ENCODE measurements at regions not wholly inside any gene's neighbourhood (a gene's known extent, or its start where the extent isn't known, plus 50 kb on each side); places are given as distances from the start of the nearest gene placed in this dataset.

DNA sequence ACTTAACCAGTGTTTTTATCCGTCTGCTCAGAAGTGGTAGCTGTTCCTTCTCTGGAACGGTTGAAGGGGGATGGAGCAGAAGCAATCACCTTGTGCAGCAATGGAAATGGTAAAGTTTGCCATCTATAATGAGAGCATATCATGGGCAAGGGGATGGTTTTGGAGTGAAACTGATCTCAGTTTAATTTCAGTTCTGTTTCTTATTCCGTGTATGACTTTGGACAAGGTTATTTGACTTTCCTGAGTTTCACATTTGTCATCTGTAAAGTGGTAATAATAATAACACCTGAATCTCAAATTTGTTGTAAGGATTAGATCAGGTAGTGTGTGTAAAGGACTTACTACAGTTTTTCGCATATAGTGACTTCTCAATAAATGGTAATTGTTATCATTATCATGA is 106.1 kb downstream of the PCSK1 start:
- no peak overlapping the region for H3K27ac Mint-ChIP-seq
- DNase-seq (ENCODE audit: low spot score) = no peak
- CTCF ChIA-PET = no interaction called here
- H3K36me3 Mint-ChIP-seq = no peaks in the 10 kb centered on the region
- H3K9me3 Mint-ChIP-seq = peaks cover 6% of the 10 kb centered on the region
- H3K4me1 Mint-ChIP-seq = no peaks in the 10 kb centered on the region
- no peak overlapping the region for H3K4me3 Mint-ChIP-seq
- no peak for ATAC-seq
- no peaks in the 10 kb centered on the region for H3K27me3 Mint-ChIP-seq (ENCODE audit: low read depth)
- POLR2A ChIA-PET = no interaction called here
- no peak for TF ChIP-seq ZNF219 (CRISPR knock-in tag; IDR thresholded peaks at IDR 0.05; ENCODE audit: borderline replicate concordance)
- TF ChIP-seq, protein P1, sequence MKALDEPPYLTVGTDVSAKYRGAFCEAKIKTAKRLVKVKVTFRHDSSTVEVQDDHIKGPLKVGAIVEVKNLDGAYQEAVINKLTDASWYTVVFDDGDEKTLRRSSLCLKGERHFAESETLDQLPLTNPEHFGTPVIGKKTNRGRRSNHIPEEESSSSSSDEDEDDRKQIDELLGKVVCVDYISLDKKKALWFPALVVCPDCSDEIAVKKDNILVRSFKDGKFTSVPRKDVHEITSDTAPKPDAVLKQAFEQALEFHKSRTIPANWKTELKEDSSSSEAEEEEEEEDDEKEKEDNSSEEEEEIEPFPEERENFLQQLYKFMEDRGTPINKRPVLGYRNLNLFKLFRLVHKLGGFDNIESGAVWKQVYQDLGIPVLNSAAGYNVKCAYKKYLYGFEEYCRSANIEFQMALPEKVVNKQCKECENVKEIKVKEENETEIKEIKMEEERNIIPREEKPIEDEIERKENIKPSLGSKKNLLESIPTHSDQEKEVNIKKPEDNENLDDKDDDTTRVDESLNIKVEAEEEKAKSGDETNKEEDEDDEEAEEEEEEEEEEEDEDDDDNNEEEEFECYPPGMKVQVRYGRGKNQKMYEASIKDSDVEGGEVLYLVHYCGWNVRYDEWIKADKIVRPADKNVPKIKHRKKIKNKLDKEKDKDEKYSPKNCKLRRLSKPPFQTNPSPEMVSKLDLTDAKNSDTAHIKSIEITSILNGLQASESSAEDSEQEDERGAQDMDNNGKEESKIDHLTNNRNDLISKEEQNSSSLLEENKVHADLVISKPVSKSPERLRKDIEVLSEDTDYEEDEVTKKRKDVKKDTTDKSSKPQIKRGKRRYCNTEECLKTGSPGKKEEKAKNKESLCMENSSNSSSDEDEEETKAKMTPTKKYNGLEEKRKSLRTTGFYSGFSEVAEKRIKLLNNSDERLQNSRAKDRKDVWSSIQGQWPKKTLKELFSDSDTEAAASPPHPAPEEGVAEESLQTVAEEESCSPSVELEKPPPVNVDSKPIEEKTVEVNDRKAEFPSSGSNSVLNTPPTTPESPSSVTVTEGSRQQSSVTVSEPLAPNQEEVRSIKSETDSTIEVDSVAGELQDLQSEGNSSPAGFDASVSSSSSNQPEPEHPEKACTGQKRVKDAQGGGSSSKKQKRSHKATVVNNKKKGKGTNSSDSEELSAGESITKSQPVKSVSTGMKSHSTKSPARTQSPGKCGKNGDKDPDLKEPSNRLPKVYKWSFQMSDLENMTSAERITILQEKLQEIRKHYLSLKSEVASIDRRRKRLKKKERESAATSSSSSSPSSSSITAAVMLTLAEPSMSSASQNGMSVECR (CRISPR knock-in tag; IDR thresholded peaks at IDR 0.05; ENCODE audit: borderline replicate concordance) = no peak
- TF ChIP-seq HMGA2 (CRISPR knock-in tag; IDR thresholded peaks at IDR 0.05) = no peak
- TF ChIP-seq, protein P2, sequence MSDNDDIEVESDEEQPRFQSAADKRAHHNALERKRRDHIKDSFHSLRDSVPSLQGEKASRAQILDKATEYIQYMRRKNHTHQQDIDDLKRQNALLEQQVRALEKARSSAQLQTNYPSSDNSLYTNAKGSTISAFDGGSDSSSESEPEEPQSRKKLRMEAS (CRISPR knock-in tag; IDR thresholded peaks at IDR 0.05) = no peak
- TF ChIP-seq ZNF138 (CRISPR knock-in tag; conservative IDR thresholded peaks at IDR 0.05) = no peak
- TF ChIP-seq, protein P3, sequence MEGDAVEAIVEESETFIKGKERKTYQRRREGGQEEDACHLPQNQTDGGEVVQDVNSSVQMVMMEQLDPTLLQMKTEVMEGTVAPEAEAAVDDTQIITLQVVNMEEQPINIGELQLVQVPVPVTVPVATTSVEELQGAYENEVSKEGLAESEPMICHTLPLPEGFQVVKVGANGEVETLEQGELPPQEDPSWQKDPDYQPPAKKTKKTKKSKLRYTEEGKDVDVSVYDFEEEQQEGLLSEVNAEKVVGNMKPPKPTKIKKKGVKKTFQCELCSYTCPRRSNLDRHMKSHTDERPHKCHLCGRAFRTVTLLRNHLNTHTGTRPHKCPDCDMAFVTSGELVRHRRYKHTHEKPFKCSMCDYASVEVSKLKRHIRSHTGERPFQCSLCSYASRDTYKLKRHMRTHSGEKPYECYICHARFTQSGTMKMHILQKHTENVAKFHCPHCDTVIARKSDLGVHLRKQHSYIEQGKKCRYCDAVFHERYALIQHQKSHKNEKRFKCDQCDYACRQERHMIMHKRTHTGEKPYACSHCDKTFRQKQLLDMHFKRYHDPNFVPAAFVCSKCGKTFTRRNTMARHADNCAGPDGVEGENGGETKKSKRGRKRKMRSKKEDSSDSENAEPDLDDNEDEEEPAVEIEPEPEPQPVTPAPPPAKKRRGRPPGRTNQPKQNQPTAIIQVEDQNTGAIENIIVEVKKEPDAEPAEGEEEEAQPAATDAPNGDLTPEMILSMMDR (IDR thresholded peaks at IDR 0.05) = no peak
- no peak for TF ChIP-seq NFE2L1 (CRISPR knock-in tag; IDR thresholded peaks at IDR 0.05)
- TF ChIP-seq, protein P4, sequence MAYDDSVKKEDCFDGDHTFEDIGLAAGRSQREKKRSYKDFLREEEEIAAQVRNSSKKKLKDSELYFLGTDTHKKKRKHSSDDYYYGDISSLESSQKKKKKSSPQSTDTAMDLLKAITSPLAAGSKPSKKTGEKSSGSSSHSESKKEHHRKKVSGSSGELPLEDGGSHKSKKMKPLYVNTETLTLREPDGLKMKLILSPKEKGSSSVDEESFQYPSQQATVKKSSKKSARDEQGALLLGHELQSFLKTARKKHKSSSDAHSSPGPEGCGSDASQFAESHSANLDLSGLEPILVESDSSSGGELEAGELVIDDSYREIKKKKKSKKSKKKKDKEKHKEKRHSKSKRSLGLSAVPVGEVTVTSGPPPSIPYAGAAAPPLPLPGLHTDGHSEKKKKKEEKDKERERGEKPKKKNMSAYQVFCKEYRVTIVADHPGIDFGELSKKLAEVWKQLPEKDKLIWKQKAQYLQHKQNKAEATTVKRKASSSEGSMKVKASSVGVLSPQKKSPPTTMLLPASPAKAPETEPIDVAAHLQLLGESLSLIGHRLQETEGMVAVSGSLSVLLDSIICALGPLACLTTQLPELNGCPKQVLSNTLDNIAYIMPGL (CRISPR knock-in tag; IDR thresholded peaks at IDR 0.05) = no peak
- TF ChIP-seq NR1H2 (CRISPR knock-in tag; IDR thresholded peaks at IDR 0.05) = no peak
- TF ChIP-seq, protein P5, sequence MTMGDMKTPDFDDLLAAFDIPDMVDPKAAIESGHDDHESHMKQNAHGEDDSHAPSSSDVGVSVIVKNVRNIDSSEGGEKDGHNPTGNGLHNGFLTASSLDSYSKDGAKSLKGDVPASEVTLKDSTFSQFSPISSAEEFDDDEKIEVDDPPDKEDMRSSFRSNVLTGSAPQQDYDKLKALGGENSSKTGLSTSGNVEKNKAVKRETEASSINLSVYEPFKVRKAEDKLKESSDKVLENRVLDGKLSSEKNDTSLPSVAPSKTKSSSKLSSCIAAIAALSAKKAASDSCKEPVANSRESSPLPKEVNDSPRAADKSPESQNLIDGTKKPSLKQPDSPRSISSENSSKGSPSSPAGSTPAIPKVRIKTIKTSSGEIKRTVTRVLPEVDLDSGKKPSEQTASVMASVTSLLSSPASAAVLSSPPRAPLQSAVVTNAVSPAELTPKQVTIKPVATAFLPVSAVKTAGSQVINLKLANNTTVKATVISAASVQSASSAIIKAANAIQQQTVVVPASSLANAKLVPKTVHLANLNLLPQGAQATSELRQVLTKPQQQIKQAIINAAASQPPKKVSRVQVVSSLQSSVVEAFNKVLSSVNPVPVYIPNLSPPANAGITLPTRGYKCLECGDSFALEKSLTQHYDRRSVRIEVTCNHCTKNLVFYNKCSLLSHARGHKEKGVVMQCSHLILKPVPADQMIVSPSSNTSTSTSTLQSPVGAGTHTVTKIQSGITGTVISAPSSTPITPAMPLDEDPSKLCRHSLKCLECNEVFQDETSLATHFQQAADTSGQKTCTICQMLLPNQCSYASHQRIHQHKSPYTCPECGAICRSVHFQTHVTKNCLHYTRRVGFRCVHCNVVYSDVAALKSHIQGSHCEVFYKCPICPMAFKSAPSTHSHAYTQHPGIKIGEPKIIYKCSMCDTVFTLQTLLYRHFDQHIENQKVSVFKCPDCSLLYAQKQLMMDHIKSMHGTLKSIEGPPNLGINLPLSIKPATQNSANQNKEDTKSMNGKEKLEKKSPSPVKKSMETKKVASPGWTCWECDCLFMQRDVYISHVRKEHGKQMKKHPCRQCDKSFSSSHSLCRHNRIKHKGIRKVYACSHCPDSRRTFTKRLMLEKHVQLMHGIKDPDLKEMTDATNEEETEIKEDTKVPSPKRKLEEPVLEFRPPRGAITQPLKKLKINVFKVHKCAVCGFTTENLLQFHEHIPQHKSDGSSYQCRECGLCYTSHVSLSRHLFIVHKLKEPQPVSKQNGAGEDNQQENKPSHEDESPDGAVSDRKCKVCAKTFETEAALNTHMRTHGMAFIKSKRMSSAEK (CRISPR knock-in tag; IDR thresholded peaks at IDR 0.05; ENCODE audit: borderline replicate concordance) = no peak

DNA sequence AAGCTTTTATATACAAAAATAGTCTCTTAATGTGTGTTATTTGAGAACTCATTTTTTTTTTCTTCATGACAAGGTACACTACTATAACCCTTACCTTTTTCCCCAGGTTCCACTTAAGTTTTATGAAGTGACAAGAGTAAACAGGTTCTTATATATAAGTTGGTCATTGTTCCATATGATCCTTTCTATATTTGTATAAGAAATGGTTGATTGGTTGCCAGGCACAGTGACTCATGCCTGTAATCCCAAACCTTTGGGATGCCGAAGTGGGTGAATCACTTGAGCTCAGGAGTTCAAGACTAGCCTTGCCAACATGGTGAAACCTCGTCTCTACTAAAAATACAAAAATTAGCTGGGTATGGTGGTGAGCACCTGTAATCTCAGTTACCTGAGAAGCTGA is 108.3 kb downstream of the PCSK1 start:
- no peaks in the 10 kb centered on the region for H3K36me3 Mint-ChIP-seq
- no peaks in the 10 kb centered on the region for H3K4me1 Mint-ChIP-seq
- no peak for ATAC-seq
- H3K9me3 Mint-ChIP-seq = peaks cover 6% of the 10 kb centered on the region
- no peaks in the 10 kb centered on the region for H3K27me3 Mint-ChIP-seq (ENCODE audit: low read depth)
- H3K4me3 Mint-ChIP-seq = no peak overlapping the region
- ChIA-PET POLR2A (interaction anchor here (1.0 kb wide), 1 partner anchor 49 kb away, joined by 3 read pairs; no protein-coding TSS in a partner anchor), CTCF (interaction anchor here (0.9 to 1.9 kb wide), 2 partner anchors 11 to 432 kb away, joined by 3 to 6 read pairs; no protein-coding TSS in a partner anchor)
- H3K27ac Mint-ChIP-seq = no peak overlapping the region
- no peak for DNase-seq (ENCODE audit: low spot score)
- TF ChIP-seq MXD4 (CRISPR knock-in tag; IDR thresholded peaks at IDR 0.05; ENCODE audit: borderline replicate concordance) (no peak), ATF1 (CRISPR knock-in tag; IDR thresholded peaks at IDR 0.05) (no peak), SMAD4 (CRISPR knock-in tag; IDR thresholded peaks at IDR 0.05) (no peak), ESRRA (CRISPR knock-in tag; IDR thresholded peaks at IDR 0.05; ENCODE audit: borderline replicate concordance) (no peak)
- TF ChIP-seq, protein P2 (CRISPR knock-in tag; IDR thresholded peaks at IDR 0.05) = no peak
- TF ChIP-seq, protein P6, sequence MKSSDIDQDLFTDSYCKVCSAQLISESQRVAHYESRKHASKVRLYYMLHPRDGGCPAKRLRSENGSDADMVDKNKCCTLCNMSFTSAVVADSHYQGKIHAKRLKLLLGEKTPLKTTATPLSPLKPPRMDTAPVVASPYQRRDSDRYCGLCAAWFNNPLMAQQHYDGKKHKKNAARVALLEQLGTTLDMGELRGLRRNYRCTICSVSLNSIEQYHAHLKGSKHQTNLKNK (CRISPR knock-in tag; IDR thresholded peaks at IDR 0.05) = no peak
- TF ChIP-seq, protein P7, sequence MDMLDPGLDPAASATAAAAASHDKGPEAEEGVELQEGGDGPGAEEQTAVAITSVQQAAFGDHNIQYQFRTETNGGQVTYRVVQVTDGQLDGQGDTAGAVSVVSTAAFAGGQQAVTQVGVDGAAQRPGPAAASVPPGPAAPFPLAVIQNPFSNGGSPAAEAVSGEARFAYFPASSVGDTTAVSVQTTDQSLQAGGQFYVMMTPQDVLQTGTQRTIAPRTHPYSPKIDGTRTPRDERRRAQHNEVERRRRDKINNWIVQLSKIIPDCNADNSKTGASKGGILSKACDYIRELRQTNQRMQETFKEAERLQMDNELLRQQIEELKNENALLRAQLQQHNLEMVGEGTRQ (CRISPR knock-in tag; IDR thresholded peaks at IDR 0.05) = no peak
- TF ChIP-seq, protein P8, sequence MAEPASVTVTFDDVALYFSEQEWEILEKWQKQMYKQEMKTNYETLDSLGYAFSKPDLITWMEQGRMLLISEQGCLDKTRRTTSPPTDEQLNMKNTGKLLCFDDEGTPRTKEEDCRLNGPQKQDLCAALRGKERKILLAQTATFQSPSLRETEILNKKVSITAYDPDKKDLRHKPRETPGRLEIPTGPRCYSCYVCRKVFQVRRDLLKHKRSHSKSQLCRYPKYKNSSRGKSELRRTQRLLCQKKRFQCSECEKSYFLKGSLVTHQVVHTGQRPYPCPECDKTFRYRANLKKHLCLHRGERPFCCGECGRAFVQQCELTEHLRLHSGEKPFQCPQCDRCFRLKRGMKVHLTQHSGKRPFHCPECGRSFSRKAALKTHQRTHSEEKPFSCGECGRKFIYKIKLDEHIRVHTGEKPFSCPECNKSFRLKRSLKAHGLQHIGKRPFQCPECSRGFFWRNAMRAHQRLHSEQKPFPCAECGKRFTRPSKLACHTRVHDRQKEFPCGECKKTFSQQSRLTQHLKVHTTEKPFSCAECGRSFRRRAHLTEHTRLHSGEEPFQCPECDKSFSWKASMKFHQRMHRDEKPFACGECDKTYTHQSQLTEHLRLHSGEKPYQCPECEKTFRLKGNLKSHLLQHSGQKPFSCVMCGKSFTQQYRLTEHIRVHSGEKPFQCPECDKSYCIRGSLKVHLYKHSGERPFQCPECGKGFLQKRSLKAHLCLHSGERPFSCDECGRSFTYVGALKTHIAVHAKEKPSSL (CRISPR knock-in tag; conservative IDR thresholded peaks at IDR 0.05) = no peak
